ENCODE measurements at regions not wholly inside any gene's neighbourhood (a gene's known extent, or its start where the extent isn't known, plus 50 kb on each side); places are given as distances from the start of the nearest gene placed in this dataset.
"Not testable (repeated sequence)": the region's sequence is repeated elsewhere in the genome, so short reads cannot be mapped to it uniquely, and the experiment has no call there.

DNA sequence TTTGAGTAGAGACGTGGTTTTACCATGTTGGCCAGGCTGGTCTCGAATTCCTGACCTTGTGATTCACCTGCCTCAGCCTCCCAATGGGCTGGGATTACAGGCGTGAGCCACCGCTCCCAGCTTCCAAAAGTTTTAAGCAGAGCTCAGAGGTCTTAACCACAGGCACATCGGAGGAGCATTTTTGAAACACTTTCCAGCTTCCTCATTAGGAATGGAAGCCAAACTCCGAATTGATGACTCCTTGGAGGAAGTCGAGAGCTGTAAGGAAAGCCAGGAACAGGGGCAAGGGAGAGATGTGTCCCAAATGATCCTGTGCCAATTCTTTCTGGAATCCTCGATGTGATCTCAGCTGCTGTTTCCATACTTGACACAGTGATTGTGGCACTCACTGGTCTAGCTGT, 56.2 kb upstream of the CCZ1B start:
- DNase-seq (ENCODE audit: low spot score); in situ Hi-C loops (cut with MboI; ENCODE audit: low pct_unique_long_range_greater_than_20kb, low sequenced_read_pairs, unreplicated experiment): not testable (repeated sequence)

DNA sequence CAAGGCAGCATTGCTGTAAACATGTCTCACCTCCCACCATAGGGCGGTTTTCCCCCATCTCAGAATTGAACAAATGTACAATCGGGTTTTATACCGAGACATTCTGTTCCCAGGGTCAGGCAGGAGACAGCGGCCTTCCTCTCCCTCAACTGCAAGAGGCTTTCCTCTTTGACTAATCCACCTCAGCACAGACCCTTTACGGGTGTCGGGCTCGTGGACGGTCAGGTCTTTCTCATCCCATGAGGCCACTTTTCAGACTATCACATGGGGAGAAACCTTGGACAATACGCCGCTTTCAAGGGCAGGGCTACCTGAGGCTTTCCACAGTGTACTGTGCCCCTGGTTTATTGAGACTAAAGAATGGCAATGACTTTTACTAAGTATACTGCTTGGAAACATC, 57.7 kb upstream of the CCZ1B start:
- in situ Hi-C loops (cut with MboI; ENCODE audit: low pct_unique_long_range_greater_than_20kb, low sequenced_read_pairs, unreplicated experiment), result not testable (repeated sequence)

GRCh38 chr7:6886198-6886597, 60.1 kb upstream of the CCZ1B start:
- no peak for TF ChIP-seq CTCF (IDR thresholded peaks at IDR 0.05; ENCODE audit: extremely low read depth, insufficient read depth, missing control alignments)
- in situ Hi-C loops (cut with MboI; ENCODE audit: low pct_unique_long_range_greater_than_20kb, low sequenced_read_pairs, unreplicated experiment), result no loop called here
- DNase-seq (ENCODE audit: low spot score), result no peak

More for the DNA sequence above, 57.7 kb upstream of the CCZ1B start:
- DNase-seq (ENCODE audit: low spot score), result not testable (repeated sequence)

DNA sequence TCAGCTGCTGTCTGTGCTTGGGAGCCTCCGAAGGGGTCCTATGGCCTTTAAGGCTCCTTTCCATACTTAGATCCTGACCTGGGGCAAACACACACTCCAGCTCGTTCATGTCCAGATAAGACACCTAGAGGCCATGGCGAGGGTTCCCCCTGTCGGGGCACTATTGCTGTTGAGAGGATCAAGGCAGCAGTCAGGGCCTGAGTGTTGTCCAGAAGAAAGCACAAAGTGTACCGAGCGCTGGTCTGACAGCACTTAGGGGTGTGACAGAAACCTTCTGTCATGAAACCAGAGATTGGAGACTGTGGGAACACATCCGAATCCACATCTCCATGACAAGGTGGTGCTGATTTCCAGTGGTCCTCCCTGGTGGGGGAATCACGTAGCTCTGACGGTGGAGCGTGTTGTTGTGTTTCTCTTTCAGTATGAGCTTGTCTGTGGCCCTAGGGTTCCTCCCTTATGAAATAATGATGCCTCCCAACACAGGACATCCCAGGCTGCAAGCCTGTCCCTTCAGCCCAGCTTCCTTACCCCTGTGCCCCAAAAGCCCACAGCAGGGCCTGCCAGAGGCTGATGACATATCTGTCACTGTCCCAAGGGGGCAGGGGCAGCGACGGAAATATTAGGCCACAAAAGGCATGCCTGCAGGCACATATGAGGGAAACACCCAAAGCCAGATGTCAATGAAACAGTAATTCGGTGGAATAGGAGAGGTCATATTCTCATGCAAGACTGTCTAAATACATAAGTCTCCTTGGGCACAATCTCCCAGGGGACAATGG, 62.4 kb upstream of the CCZ1B start:
- in situ Hi-C loops (cut with MboI; ENCODE audit: low pct_unique_long_range_greater_than_20kb, low sequenced_read_pairs, unreplicated experiment); DNase-seq (ENCODE audit: low spot score): not testable (repeated sequence)

DNA sequence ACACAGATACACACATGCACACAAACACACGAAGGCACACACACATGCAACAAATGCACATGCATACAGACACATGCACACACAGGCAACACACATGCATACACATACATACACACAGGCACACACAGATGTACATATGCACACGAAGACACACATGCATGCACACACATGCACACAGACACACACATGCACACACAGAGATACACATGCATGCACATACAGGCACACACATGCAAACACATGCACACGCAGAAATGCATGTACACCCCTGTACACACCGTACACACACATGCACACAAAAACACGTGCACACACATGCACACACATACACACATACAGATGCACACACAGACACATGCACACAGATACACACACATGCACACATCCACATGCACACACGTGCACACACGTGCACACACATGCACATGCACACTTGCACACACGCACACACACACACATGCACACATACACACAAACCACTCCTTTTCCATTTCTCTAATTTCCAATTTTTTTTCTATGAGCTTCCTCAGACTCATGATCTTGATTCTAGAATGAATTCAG, 63.3 kb upstream of the CCZ1B start:
- in situ Hi-C loops (cut with MboI; ENCODE audit: low pct_unique_long_range_greater_than_20kb, low sequenced_read_pairs, unreplicated experiment), result no loop called here
- DNase-seq (ENCODE audit: low spot score), result no peak
- TF ChIP-seq CTCF (IDR thresholded peaks at IDR 0.05; ENCODE audit: extremely low read depth, insufficient read depth, missing control alignments), result no peak

DNA sequence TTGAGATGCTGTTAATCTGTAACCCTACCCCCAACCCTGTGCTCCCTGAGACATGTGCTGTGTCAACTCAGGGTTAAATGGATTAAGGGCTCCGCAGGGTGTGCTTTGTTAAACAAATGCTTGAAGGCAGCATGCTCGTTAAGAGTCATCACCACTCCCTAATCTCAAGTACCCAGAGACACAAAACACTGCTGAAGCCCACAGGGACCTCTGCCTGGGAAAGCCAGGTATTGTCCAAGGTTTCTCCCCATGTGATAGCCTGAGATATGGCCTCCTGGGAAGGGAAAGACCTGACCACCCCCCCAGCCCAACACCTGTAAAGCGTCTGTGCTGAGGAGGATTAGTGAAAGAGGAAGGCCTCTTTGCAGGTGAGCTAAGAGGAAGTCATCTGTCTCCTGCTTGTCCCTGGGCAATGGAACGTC, 76.0 kb upstream of the CCZ1B start:
- in situ Hi-C loops (cut with MboI; ENCODE audit: low pct_unique_long_range_greater_than_20kb, low sequenced_read_pairs, unreplicated experiment); DNase-seq (ENCODE audit: low spot score): not testable (repeated sequence)

DNA sequence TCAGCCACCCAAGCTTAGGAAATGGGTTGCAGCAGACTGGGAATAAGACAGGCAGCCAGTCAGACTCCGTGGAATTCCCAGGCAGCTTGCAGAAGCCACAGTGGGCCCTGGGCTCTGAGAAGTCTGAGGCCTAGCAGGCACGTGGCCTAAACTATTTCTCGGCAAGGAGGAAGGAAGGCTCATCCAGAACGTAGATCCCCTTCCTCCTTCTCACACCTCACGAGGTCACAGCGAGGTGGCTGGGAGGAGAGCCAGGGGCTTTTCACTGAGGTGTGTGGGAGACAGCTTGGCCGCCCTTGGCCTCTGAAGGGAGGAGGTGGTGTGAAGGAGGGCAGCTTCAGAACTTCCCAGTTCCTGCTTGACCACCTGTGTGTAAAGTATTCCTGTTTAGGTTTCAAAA, 77.2 kb upstream of the CCZ1B start:
- in situ Hi-C loops (cut with MboI; ENCODE audit: low pct_unique_long_range_greater_than_20kb, low sequenced_read_pairs, unreplicated experiment); DNase-seq (ENCODE audit: low spot score): not testable (repeated sequence)

- not testable (repeated sequence) for DNase-seq (ENCODE audit: low spot score)
Measured at GRCh38 chr7:6903792-6904191, 77.7 kb upstream of the CCZ1B start.

GRCh38 chr7:6917258-6917657, 91.2 kb upstream of the CCZ1B start:
- DNase-seq (ENCODE audit: low spot score), result no peak
- TF ChIP-seq CTCF (IDR thresholded peaks at IDR 0.05; ENCODE audit: extremely low read depth, insufficient read depth, missing control alignments), result no peak
- in situ Hi-C loops (cut with MboI; ENCODE audit: low pct_unique_long_range_greater_than_20kb, low sequenced_read_pairs, unreplicated experiment), result no loop called here

More at GRCh38 chr7:6903792-6904191, 77.7 kb upstream of the CCZ1B start:
- in situ Hi-C loops (cut with MboI; ENCODE audit: low pct_unique_long_range_greater_than_20kb, low sequenced_read_pairs, unreplicated experiment), result not testable (repeated sequence)

- in situ Hi-C loops (cut with MboI; ENCODE audit: low pct_unique_long_range_greater_than_20kb, low sequenced_read_pairs, unreplicated experiment); DNase-seq (ENCODE audit: low spot score): not testable (repeated sequence)
Measured at GRCh38 chr7:6919169-6919568, 93.1 kb upstream of the CCZ1B start.

- DNase-seq (ENCODE audit: low spot score); in situ Hi-C loops (cut with MboI; ENCODE audit: low pct_unique_long_range_greater_than_20kb, low sequenced_read_pairs, unreplicated experiment): not testable (repeated sequence)
Measured at GRCh38 chr7:6924523-6924922, 98.4 kb upstream of the CCZ1B start.

DNA sequence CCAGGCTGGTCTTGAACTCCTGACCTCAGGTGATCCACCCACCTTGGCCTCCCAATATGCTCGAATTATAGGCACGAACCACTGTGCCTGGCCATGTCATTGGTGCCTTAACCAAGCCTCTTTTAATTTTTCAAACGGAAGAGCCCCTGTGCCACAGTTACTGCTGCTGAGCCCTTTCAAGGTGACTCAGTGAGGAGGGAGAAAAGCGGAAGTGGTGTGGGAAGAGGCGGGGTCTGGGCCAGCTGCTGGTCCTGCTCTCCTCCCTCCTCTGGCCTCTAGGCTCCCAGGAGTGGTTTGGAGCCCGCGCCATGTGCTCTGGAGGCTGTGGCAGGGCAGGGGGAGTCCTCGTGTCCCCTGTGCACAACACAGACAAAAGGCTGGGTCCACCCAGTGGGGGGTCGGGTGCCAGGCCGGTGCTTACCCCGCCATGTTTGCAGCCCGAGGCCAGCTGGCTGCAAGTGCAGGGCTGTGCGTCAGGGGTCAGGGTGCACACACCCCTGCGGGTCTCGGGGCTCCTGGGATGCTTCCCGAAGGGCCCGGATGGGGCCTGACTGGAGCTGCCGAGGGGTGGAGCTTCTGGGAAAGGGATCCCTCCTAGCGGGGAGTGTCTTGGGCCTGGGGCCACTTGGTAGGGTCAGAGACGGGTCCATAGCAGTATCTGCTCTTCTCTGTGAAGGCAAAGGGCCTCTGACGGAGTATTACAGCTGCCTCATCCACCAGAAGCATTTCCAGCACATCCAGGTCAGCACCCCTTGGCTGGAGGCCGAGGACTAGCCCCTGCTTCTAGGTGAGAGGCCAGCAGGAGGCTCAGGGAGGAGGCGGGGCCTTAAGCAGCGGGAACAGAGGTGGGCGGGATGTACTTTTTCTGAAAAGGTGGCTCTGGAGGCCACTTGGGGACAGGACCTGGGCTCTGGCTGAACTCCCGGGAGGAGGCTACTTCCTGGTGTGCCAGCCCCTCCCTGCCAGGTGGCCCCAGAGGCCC, 100.4 kb upstream of the CCZ1B start:
- in situ Hi-C loops (cut with MboI; ENCODE audit: low pct_unique_long_range_greater_than_20kb, low sequenced_read_pairs, unreplicated experiment); DNase-seq (ENCODE audit: low spot score): not testable (repeated sequence)

DNA sequence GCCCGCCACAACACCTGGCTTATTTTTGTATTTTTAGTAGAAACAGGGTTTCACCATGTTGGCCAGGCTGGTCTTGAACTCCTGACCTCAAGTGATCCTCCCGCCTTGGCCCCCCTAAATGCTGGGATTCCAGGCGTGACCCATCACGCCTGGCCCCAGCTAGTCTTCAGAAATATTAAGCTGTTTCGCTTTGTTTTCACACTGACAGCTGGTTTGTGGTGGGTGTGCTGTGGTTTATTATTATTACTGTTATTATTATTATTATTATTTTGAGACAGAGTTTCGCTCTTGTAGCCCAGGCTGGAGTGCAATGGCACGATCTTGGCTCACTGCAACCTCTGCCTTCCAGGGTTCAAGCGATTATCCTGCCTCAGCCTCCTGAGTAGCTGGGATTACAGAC, 101.6 kb upstream of the CCZ1B start:
- in situ Hi-C loops (cut with MboI; ENCODE audit: low pct_unique_long_range_greater_than_20kb, low sequenced_read_pairs, unreplicated experiment); DNase-seq (ENCODE audit: low spot score): not testable (repeated sequence)

DNA sequence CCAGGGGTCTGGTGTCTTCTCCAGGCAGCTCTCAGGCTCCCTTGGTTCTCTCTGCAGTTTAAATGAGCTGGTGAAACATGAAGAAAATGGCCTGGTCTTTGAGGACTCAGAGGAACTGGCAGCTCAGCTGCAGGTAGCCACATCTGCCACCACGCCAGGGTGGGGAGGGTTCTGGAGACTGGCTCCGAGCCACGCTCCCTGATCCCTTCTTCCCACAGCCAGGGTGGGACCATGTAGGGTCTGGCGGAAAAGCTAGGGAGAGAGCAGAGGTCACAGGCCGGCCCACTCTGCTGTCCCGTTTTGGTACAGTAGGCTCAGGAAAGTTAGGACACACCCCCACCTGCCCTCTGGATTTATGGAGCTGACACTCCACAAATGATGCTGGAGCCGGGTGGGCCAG, 103.5 kb upstream of the CCZ1B start:
- in situ Hi-C loops (cut with MboI; ENCODE audit: low pct_unique_long_range_greater_than_20kb, low sequenced_read_pairs, unreplicated experiment); DNase-seq (ENCODE audit: low spot score): not testable (repeated sequence)
